Fibroblast of lung (primary cell): ENCODE measurements at regions not wholly inside any gene's neighbourhood (a gene's known extent, or its start where the extent isn't known, plus 50 kb on each side); places are given as distances from the start of the nearest gene placed in this dataset.

Experiments used
- EZH2 ChIP-seq: IDR thresholded peaks from 2 replicates; pipeline ENCODE4 v1.5.1; 2012; ENCODE audit warnings: low read length, control low read depth, mild to moderate bottlenecking; ENCODE audit errors: missing control alignments
- TF ChIP-seq, protein P1 (sequence below), 2 donors: IDR thresholded peaks in 1 of 2; conservative IDR thresholded peaks in 1 of 2; 1 replicate in 1 of 2; 2 replicates in 1 of 2; pipeline ENCODE4 v1.5.1; 2011 to 2012; ENCODE audit warnings: low read length in 2 of 2, control low read depth in 1 of 2, inconsistent platforms in 1 of 2, low read depth in 1 of 2, mild to moderate bottlenecking in 1 of 2

- TF ChIP-seq, protein P1, sequence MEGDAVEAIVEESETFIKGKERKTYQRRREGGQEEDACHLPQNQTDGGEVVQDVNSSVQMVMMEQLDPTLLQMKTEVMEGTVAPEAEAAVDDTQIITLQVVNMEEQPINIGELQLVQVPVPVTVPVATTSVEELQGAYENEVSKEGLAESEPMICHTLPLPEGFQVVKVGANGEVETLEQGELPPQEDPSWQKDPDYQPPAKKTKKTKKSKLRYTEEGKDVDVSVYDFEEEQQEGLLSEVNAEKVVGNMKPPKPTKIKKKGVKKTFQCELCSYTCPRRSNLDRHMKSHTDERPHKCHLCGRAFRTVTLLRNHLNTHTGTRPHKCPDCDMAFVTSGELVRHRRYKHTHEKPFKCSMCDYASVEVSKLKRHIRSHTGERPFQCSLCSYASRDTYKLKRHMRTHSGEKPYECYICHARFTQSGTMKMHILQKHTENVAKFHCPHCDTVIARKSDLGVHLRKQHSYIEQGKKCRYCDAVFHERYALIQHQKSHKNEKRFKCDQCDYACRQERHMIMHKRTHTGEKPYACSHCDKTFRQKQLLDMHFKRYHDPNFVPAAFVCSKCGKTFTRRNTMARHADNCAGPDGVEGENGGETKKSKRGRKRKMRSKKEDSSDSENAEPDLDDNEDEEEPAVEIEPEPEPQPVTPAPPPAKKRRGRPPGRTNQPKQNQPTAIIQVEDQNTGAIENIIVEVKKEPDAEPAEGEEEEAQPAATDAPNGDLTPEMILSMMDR (conservative IDR thresholded peaks at IDR 0.05 in 1 of 2, IDR thresholded peaks at IDR 0.05 in 1 of 2; ENCODE audit: low read depth in 1 of 2, low read length in 2 of 2), result no peak
- no peak for TF ChIP-seq EZH2
Measured at GRCh38 chr19:28794301-28794700, 418.6 kb downstream of the UQCRFS1 start.
